ENCODE measurements at regions not wholly inside any gene's neighbourhood (a gene's known extent, or its start where the extent isn't known, plus 50 kb on each side); places are given as distances from the start of the nearest gene placed in this dataset.
"Not testable (repeated sequence)": the region's sequence is repeated elsewhere in the genome, so short reads cannot be mapped to it uniquely, and the experiment has no call there.

- TF ChIP-seq CTCF (IDR thresholded peaks at IDR 0.05; ENCODE audit: low read depth, low read length); POLR2A (IDR thresholded peaks at IDR 0.05; ENCODE audit: extremely low read depth, insufficient read length); MAX (IDR thresholded peaks at IDR 0.05; ENCODE audit: low read depth, low read length): not testable (repeated sequence)
Observed at GRCh38 chr3:56934481-56934880, 126.0 kb upstream of the SPATA12 start.

All from NB4 (cell line).